Body of pancreas (tissue), 4 donors: ENCODE measurements at regions not wholly inside any gene's neighbourhood (a gene's known extent, or its start where the extent isn't known, plus 50 kb on each side); places are given as distances from the start of the nearest gene placed in this dataset.

Experiments
- POLR2A ChIP-seq, 3 donors: fragments of 450-650 bp; IDR thresholded peaks; one replicate each; pipeline ENCODE4 v1.6.1; 2016; ENCODE audit warnings: antibody characterized with exemption in 3 of 3, mild to moderate bottlenecking in 2 of 3
- TF ChIP-seq, protein P1 (sequence below), 7 experiments: fragments of 450-650 bp in 4 of 7; fragments of 200-600 bp in 3 of 7; sonication (generic) in 3 of 7; IDR thresholded peaks; one replicate each; pipeline ENCODE4 v1.5.1; 2016 to 2019; ENCODE audit warnings: antibody characterized with exemption in 7 of 7

DNA sequence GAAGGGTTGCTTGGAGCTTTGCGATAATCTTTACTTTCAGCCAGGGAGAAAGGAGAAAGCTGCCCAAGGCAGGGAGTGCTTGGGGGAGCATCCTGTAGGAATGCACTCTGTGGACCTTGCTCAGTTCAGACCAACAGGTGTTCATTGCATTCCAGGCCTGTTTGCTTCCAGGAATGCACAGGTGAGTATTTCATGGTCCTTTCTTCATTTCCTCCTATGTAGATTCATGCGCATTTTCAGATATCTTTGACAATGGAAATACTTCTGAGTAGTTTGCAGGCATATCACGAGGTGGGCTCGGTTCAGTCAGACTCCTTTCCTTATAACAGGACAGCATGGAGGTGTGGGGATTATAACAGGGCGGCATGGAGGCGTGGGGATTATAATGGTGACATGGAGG lies 254.8 kb downstream of the FGF9 start:
- TF ChIP-seq, protein P1, sequence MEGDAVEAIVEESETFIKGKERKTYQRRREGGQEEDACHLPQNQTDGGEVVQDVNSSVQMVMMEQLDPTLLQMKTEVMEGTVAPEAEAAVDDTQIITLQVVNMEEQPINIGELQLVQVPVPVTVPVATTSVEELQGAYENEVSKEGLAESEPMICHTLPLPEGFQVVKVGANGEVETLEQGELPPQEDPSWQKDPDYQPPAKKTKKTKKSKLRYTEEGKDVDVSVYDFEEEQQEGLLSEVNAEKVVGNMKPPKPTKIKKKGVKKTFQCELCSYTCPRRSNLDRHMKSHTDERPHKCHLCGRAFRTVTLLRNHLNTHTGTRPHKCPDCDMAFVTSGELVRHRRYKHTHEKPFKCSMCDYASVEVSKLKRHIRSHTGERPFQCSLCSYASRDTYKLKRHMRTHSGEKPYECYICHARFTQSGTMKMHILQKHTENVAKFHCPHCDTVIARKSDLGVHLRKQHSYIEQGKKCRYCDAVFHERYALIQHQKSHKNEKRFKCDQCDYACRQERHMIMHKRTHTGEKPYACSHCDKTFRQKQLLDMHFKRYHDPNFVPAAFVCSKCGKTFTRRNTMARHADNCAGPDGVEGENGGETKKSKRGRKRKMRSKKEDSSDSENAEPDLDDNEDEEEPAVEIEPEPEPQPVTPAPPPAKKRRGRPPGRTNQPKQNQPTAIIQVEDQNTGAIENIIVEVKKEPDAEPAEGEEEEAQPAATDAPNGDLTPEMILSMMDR (IDR thresholded peaks at IDR 0.05), result no peak
- no peak for TF ChIP-seq POLR2A (IDR thresholded peaks at IDR 0.05)
